C4-2B (cell line): ENCODE measurements at regions not wholly inside any gene's neighbourhood (a gene's known extent, or its start where the extent isn't known, plus 50 kb on each side); places are given as distances from the start of the nearest gene placed in this dataset.

ENCODE experiments used
- CTCF ChIP-seq: fragments of 450-650 bp; conservative IDR thresholded peaks from 2 replicates; pipeline ENCODE4 v1.5.1; 2017; ENCODE audit warnings: mild to moderate bottlenecking
- ZFX ChIP-seq: fragments of 450-650 bp; IDR thresholded peaks from 2 replicates; pipeline ENCODE4 v1.6.1; 2017

DNA sequence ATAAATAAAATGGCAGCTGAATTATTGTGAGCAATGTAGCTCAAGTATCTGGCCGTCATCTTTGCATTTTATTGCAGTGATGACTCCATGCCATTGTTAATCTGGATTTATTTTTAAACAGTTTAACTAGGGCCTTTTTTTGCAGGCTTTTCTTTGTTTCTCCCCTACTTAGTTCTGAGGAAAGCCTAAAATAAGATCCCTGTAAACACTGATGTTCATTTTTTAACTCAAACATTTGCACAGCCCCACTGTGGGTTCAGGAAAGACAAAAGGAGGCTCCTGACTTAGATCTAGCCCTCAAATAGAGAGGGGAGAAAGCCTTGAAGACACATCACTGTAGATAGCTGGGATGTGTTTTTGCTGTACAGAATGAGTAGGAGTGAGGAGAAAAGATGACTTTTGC lies 69.2 kb downstream of the PLEKHG1 start:
- TF ChIP-seq CTCF (no peak; the same call in 1 of the 2 replicates), ZFX (no peak)
